Choroid plexus epithelial cell (primary cell): ENCODE measurements at regions not wholly inside any gene's neighbourhood (a gene's known extent, or its start where the extent isn't known, plus 50 kb on each side); places are given as distances from the start of the nearest gene placed in this dataset.

Source experiments
- DNase-seq: peaks from one replicate; pipeline ENCODE4 v3.0.0-alpha.2; 2010; ENCODE audit warnings: low read depth
- H3K4me3 ChIP-seq: 2 replicates; pipeline ENCODE4 v1.5.1; 2011; ENCODE audit warnings: low read depth, mild to moderate bottlenecking, control low read depth, low read length, moderate library complexity
- TF ChIP-seq, protein P1 (sequence below): conservative IDR thresholded peaks from 2 replicates; pipeline ENCODE4 v1.5.1; 2011; ENCODE audit warnings: low read depth, mild to moderate bottlenecking, control low read depth, inconsistent platforms, low read length, moderate library complexity

DNA sequence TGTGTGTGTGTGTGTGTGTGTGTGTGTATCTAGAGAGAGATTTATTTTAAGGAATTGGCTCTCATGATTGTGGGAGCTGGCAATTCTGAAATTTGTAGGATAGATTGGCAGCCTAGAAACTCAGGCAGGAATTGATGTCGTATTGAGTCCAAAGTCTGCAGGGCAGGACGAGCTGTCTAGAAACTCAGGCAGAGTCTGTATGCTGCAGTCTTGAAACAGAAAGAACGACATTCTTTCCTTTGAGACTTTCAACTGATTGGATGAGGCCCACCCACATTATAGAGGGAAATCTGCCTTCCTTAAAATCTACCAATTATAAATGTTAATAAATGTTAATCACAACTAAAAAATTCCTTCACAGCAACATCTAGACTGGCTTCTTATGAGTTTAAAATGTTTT is 436.6 kb upstream of the FANCL start:
- TF ChIP-seq, protein P1, sequence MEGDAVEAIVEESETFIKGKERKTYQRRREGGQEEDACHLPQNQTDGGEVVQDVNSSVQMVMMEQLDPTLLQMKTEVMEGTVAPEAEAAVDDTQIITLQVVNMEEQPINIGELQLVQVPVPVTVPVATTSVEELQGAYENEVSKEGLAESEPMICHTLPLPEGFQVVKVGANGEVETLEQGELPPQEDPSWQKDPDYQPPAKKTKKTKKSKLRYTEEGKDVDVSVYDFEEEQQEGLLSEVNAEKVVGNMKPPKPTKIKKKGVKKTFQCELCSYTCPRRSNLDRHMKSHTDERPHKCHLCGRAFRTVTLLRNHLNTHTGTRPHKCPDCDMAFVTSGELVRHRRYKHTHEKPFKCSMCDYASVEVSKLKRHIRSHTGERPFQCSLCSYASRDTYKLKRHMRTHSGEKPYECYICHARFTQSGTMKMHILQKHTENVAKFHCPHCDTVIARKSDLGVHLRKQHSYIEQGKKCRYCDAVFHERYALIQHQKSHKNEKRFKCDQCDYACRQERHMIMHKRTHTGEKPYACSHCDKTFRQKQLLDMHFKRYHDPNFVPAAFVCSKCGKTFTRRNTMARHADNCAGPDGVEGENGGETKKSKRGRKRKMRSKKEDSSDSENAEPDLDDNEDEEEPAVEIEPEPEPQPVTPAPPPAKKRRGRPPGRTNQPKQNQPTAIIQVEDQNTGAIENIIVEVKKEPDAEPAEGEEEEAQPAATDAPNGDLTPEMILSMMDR: no peak
- no peak for DNase-seq
- H3K4me3 ChIP-seq: no peak overlapping the region

DNA sequence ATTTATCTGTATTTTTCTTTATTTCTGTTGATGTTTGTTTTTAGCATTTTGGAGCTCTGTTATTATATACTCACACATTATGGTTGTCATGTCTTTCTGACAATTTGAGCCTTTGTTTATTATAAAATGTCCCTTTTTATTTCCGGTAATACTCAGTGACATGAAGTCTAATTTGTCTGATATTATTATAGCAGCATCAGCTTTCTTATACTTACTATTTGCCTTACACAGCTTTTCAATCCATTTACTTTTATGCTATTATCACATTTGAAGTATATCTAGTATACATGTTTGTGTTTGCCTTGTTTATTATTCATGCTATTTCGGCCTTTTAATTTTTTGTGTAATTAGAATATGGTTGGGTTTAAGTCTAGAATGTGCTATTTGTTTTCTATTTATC is 430.6 kb upstream of the FANCL start:
- no peak for DNase-seq
- TF ChIP-seq, protein P1: no peak
- H3K4me3 ChIP-seq: no peak overlapping the region

DNA sequence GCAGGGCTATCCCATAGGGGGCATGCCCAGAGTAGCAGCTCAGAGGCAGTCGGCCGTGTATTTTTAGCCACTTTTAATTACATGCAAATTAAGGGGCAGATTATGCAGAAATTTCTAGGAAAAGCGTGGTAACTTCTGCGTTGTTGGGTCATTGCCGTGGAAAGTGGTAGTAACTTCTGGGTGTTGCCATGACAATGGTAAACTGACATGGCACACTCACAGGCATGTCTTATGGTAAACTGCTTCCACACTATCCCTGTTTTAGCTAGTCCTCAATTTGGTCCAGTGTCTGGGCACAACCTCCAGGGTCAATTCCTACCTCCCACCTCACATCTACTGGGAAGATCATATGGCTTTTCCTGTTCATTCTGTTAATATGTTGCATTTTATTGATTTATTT is 428.9 kb upstream of the FANCL start:
- TF ChIP-seq, protein P1: no peak
- H3K4me3 ChIP-seq: no peak overlapping the region
- DNase-seq: no peak

DNA sequence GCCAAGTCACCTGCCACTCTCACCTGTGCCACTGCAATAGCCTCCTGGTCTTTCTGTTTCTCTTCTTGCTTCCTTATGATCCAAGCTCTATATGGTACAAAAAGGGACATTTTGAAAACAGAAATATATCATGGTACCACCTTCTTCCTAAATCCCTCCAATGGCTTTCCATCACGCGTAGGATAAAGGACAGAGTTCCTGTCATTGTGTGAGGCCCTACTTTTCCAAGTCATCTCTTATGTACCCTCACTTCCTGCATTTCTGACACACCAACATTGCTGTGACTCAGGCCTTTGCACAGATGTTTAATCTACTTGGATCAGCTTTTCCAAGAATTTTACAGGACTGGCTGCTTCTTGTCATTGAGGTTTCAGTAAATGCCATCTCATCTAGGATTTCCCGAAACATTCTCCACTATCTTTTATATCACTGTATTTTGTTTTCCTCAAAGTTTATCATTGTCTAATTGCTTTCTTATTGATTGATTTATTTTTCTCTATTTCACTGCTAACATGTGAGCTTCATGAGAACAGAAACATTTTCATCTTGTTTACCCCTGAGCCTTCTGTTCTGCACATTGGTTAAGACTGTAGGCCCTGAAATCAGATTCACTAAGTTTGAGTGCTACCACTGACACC is 426.1 kb upstream of the FANCL start:
- H3K4me3 ChIP-seq: no peak overlapping the region
- DNase-seq: no peak
- TF ChIP-seq, protein P1: no peak

DNA sequence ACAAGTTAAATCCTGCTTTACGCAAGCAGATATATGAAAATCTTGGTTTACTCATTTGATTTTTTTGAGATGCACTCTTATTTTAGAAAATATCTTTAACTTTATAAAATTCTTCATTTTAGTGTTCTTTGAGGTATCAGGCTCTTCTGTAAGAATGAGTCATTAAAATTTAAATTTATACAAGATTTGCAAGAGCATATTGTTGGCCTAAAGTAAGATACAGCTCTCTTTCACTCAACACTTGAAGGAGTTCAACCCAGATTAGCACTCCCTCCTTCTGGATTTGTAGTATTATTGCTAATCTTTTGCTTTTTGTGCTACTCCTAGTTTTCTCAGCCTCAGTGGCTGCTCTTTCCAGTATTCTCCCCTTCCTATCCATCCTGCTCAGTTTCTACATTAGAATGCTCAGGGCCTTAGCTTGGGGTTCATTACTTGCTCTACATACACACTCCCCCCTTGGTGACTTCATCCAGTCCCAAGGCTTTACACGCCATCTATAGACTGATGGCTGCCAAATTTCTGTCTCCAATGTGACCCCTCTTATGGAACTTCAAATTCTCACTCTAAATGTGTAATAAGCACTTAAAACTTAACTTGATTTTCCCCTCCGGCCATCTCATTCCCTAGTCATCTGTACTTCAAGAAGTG is 425.3 kb upstream of the FANCL start:
- no peak for DNase-seq
- TF ChIP-seq, protein P1: no peak
- H3K4me3 ChIP-seq: no peak overlapping the region

DNA sequence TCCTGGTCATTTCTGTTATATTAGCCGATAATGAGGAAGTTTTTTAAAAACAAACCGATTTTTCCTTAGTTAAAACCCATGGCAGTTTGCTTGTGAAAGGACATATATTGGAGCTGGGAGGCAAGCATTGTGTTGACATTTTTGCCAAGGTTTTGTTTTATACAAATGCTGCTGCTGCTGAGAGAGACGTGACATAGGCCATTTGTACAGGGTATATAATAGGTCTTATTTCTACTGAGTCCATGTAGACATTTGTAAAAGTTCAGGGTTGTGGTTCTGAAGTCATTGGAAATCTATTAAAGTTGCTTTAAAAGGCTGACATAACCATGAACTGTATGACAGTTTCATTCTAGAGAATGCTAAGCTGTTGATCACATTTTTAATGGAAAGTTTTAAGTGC is 424.0 kb upstream of the FANCL start:
- no peak overlapping the region for H3K4me3 ChIP-seq
- TF ChIP-seq, protein P1: no peak
- DNase-seq: no peak
